ENCODE measurements at regions not wholly inside any gene's neighbourhood (a gene's known extent, or its start where the extent isn't known, plus 50 kb on each side); places are given as distances from the start of the nearest gene placed in this dataset.

DNA sequence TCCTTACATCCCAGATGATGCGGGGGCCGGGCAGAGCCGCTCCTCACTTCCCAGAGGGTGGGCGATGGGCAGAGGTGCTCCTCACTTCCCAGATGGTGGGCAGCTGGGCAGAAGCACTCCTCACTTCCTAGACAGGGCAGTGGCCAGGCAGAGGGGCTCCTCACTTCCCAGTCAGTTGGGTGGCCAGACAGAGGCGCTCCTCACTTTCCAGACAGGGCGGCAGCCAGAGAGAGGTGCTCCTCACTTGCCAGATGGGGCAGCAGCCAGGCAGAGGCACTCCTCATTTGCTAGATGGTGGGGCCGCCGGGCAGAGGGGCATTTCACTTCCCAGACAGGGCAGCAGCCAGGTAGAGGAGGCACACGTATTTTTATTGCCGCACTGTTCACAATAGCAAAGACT, 622.0 kb upstream of the KCNMB2 start:
- no peak for DNase-seq

DNA sequence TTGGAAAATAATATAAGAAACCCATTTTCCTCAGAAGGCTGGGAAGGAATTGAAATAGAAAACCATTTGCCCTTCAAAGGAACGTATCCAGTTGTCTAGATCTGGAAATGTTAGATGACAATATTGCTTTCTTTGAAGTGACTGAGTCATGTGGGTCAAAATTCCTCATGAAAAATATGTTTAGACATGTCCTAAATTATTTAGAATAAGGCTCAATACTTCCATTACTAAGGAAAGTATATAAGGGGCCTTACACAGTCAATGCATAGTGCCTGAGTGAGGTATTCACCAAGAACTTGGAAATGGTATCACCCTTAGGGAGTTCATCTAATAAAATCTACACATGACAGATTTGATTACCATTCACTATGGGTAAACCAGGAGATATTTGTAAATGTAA, 619.8 kb upstream of the KCNMB2 start:
- no peak for DNase-seq

DNA sequence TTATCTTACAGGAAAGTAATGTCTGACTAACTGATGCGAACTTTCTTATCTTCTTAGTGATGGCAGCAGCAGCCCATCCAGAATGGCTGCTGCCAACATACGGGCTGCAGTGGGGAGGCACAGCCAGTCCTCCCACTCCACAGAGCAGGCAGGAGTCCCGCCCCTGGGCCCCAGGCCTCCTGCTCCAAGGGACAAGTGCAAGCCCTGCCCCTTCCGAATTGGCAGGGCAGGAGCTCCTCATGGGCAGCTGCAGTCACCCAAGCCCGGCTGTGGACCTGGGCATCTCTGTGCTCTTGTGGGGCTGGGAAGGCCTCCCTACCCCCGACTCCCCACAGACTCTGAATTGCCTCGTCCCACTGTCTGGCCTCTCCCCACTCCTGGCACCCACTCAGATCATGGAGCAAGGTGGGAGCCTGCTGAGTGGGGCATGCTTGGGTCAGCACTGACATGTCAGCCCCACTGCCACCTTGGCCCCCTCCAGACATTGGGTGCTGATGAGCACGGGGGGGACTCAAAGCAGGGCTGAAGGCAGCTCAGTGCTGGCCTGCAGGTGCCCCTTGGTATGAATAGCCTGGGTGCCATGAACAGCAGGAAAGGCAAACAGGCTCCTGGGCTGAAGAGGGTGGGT, 618.9 kb upstream of the KCNMB2 start:
- DNase-seq, result no peak

DNA sequence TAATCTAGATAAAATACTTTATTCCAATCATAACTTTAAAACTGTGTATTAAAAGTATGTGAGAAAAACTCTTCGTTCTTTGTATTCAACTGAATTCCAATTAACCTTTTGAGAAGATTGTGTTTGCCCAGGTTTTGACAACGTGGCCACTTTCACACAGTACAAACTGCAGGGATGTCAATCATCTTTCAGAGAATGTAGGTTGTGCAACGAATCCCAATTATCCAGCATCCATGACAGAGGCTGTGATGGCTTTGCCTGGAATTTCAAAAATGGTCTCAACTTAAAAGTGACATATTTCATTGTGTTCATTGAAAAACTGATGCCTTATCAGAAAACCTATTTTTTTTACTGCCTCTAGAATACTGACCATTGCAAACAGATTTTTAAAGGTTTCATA, 615.1 kb upstream of the KCNMB2 start:
- no peak for DNase-seq

DNA sequence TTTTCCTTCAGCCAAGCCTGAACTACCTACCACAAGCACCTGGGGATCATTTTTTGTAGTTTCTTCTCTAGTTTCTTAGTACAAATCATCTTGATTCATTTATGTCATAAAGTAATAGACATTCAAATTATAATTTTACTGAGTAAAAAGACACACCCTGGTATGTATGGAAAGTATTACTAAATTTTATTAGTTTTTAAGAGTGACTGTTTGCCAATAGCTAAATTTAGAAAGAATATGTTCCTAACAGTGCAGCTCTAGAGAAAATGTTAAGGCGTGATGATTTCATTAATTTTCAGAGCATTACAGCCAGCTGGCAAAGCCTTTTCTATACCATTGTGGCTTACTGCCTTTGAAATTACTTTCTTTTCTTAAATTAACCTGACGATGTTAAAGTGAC, 612.0 kb upstream of the KCNMB2 start:
- DNase-seq, result no peak

DNA sequence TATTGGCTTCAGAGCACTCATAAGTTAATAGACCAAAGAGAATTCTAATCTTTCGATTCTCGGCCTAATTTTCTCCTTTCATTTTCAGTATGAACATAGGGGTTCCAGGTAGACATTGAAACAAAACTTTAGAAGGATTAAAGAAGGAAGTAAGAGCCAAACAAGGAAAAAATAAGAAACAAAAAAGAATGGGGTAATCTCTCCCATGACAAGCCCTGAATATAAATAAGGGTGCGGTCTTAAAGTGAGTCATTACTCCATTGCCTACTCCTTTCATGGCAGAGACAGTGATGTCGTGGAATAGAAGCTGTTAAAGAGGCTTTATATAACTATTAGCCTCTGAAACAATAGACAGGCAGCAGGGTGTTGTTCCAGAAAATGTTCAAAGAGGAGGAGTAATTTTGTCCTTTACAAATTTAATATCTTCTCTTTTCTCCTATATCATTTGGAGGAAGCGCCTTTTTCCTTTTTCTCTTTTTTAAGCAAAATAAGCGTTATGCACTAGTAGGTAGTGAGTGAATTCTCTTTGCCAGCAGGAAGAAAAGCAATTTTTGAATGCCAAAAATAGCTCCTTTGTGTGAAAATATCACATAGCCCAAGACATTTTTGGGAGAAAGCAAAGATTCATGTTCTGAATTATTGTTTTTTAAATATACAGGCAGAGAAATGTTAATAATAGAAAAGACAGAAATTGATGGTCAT, 607.9 kb upstream of the KCNMB2 start:
- DNase-seq, result peak in 3 of 56 donors; percentile 2 to 36 (median 4)

DNA sequence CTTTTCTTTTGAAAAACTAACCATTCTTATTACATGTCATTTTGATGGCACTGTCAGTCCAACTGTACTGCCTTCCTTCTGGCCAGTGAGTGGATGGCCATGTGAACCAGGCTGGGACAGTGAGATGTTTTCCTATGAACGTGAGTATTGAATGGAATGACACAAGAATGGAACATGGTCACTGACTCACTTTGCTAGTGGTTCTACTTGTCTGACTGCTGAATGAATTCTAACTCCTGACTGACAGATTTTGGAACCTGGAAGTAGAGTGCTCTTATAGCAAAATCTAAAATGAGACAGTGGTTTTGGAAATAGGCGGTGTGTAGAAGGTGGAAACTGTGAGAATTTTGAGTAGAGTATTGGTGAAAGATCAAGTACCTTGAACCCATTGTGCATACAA, 606.9 kb upstream of the KCNMB2 start:
- DNase-seq, result no peak

DNA sequence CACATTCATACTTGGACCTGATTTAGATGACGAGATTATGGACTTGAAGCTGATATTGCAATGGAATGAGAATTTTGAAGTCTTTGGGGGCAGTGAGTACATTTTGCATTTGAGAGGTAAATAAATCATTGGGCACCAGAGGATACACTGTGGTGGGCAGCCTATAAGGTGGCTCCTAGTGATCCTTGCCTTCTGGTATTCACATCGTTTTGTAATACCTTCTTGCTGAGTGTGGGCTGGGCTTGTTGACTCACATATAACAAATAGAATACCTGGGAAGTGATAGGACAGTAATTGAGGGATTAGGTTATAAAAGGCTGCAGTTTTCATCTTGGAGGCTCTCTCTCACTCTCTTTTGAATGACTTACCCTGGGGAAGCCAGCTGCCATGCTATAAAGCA, 605.5 kb upstream of the KCNMB2 start:
- no peak for DNase-seq

DNA sequence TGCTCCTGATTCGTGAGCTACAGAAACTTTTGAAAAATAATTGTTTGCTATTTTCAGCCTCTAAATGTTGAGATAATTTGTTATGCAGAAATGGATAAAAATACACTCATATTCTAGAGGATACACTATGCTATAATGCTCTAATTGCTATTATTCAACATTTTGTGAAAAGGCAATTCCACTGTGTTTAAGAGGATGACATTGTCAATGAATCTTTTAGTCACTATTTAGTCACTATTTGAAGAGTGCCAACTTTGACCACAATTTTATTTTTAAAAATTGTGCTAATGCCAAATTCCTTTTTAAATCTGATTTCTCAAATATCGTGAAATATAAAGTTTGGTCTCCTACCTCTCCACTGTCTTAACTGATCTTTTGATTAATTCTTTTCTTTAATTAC, 604.9 kb upstream of the KCNMB2 start:
- no peak for DNase-seq

DNA sequence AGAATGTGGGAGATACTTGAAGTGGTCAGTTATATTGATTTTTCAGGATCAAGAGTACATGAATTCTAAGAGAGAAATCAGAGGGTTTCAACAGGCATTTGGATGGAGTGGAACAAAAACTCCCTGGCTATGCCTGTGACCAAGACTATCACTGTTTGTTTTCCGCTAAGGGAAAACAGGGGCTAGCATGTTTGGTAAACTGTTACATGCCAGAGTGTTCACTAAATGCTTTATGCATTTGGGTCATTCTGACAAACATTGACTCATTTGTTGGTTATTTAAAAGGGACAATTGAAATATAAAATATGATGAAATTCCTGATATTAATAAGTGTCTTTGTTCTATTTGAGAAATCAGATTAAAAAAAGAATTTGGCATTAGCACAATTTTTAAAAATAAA, 603.9 kb upstream of the KCNMB2 start:
- DNase-seq, result no peak

DNA sequence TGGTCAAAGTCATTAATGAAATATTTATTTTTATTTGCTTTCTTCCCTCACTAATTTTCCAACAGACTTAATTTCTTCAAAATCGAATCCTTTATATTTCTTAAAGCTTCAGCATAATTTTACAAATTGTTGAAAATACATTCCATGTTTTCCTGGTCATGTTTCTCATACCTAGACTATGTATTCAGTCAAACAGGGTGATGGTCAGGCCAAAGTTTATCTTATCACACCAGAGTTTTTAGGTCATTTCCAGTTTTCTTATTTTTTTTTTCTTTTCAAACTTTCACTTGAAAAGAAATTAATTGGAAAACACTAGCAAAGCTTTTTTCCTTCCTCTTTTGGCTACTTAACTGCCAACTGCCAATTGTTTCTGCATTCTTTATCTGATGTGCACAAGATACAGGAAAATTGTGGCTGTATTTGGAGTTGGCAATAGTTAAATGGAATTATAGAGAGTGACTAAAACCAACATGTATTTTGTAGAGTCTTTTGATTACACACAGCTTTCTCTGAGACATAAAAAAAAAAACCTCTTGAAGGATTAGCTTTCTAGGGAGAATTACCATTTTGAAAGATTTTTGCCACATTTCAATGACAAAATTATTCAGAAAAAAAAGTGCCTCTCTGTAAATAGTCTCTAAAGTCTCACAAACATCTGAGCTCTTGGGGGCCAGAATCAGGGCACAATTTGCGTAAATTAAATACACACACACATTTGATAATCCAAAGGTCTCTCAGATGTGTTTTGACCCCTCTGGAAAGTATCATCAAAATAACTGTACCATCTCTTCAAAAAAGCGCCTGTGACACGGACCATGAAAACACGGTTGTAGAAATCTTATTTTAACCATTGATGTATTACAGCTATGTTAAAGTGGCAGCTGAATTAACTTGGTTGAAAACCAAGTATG, 603.2 kb upstream of the KCNMB2 start:
- DNase-seq, result no peak

DNA sequence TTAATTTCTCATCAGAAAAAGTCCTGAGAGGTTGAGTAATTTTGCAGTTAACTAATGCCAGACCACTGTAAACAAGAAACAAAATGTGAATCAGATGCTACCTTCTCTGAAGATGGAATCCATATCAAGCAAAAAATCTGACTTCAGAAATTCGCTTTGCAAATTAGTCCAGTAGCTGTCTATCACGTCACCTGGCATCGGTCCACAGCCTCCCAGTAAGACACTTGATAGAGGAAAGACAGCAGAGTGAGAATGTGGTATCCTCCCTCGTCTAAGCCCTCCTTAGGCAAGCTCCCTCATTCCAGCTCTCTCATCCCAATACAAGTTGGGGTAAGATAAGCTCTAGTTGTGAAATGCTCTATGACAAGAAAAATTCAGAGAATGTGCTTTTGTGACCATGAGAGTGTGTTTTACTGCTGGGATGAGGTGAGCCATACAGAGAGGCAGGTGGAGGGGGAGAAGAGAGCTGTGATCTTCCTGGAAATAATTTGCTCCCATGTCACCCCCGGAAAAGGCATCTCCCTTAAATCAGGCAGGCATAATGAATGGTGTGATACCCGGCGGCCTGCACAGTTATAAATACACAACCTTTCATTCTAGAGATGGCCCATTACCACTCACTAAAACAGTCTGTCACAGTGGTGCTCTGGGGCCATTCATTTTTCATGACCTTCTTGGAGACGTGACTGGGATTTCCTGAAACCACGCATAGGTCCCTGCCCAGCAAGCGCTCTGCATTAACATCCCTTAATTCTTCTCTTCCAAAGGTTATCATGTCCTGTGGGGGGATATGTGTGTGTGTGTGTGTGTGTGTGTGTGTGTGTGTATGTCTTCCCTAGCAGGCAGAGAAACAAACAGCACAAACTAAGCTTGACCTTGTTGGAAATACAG, 602.0 kb upstream of the KCNMB2 start:
- DNase-seq, result peak in 2 of 56 donors; percentile 0 to 27

DNA sequence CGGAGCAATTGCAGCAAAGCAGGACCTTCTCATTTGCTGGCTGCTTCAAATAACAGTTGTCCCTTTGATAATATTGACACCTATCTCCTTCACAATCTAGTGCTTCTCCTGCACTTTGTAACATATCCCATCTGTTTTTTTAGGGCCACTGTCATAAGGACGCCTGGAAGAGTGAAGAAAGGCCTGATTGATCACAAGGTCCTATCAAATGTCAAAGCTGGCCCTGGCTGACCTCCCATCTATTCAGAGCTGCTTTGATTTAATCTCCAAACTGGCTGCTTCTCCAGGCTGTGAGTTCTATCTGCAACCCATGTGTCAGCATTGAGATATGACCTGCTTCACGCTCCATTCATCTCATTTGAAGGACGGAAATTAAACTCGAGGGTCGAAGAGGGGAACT, 601.2 kb upstream of the KCNMB2 start:
- no peak for DNase-seq

DNA sequence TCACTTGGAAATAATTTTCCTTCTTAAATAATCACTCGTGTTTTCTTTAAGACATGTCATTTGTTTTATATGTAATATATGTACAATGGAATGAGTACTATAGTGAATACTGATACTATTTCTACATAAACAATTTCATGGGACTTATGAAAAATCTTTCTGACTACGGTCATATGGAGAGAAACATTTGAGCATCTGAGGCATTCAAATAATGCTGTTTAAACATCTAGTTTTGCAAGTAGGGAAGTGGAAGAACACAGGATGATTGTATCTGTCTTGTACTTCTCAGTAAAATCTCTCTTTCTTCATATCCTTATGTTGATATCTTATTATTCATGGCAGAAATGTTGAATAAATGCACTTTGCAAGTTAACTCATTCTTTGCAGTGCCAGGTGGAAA, 599.5 kb upstream of the KCNMB2 start:
- DNase-seq, result no peak

DNA sequence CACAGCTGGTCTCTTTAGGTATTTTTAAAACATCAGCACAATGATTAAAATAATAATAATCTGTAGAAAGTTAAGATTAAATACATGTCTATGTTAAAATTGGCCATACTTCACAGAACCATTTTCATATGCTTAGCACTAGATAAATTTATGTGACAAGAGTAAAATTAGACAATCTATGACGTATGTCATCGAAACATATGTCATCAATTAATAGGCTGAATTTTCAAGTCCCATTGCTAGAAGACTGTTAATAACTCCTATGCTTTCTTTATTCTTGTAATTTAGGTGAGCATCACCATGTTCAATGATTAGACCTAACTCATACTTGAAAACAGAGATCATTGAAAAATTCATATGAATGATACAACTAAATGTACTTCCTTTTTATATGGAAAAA, 593.3 kb upstream of the KCNMB2 start:
- DNase-seq, result no peak

DNA sequence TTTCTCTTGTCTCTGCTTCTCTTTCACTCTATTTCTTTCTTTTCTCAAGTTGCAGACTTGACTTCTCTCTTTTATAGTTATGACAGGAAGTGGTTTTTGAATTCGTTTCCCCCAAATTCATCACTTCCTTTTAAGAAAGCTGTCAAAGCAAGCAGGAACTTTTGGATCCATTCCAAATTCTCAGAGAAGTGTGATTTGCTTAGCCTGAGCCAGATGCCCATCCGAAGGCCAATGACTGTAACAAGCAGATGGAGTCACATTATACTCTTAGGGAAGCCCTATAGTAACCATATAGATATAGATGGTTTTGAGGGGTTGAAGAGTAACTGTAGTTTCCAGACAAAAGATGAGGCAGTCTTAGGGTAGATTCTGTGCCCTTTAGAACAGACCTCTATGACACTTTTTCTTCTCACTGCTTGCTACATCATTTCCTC, 592.0 kb upstream of the KCNMB2 start:
- DNase-seq, result no peak

DNA sequence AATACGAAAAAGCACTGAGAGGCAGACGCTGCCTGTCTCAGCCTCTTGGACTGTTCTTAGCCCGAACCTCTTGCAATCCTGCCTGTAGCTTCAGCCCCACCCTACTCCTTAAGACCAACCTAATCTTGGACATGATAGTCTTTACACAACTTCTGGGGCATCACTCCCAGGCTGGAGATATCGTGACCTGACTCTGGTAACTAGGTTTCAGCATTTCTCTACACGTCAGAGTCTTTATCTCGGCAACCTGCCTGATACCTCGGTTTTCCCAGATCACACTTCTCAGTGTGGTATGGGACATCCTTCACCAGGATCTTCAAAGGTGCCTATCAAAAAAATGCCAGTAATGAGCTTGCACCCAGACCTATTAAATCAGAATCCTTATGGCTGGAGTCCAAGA, 590.2 kb upstream of the KCNMB2 start:
- DNase-seq, result no peak

DNA sequence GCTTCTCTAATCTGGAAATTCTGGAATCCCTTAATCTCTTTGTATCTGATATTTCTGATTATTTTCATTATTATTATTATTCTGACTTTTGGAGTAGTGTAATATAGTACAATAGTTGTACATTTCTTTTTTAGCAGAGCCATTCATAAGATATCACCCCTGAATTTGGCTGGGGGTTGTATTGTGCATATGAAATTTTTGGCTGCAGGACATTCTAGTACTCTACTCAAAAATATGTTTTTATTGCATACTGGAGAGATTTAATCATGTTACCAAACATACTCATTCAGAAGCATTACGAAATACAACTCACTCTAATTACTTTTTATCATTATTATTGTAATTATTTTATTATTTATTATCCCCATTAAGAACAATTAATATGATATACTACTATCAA, 589.7 kb upstream of the KCNMB2 start:
- DNase-seq, result no peak

DNA sequence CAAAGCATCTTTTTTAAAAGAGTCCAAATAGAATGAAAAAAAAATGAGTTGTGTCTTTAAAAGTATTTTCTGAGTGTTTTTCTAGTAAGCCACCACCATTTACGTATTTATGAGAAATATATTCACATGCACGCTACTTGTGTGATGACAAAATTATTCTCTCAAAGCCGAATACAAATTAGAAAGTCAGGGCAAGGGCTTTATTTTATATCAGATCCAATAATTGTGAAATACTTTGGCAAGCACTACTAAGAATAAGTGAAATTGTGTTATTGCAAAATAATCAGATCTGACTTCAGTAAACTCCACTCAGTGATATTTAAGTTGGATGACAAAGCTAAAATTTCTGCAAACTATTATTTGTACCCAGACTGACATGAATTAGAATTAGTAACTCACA, 589.3 kb upstream of the KCNMB2 start:
- no peak for DNase-seq

DNA sequence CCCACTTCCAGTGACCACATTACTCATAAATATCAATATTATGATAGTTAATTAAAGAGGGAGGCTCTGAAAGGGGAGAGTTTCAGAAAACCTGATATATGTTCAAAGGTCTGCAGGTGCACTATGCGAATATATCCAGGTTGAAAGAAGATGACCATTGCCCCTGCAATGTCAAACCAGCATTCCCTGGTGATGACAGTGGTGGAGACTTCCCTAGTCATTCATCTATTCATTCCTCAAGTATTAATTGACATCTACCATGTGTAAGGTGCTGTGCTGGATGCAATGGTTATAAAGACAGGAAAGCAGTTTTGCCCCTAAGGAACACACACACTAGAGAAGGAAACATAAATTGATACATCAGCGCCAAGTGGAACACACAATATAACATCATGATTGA, 588.3 kb upstream of the KCNMB2 start:
- no peak for DNase-seq

DNA sequence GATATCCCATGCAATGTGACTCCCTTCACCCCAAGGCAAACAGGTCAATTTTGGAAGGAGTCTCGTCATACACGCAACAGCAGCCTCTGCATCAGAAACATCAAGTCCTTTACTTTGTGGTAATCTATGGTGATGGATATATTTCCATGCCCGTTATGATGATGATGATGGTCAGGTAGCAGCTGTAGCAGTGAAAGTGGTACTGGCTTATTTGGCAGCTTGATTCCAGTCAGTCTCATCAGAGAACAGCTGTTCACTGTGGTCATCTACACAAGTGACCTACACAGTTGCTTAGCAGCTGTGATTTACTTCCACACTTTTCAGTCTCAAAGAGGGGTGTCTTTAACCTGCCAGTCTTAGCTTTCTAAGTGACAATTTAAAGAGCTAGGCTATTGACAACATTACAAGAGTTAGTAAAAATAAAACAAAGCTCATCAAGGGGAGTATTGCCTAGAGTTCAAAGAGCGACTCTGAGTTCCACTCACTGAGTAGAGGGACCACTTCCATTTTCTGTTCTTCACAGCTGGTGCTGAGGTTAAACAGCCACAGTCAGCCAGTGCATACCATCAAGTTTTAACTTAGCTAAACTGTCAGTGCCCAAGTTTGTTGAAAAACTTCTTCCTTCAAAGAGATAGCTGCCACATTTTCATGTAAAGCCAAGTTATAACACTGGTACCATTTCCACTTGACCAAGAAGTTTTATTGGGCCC, 587.4 kb upstream of the KCNMB2 start:
- no peak for DNase-seq
